Body of pancreas (tissue), 4 donors: ENCODE measurements at regions not wholly inside any gene's neighbourhood (a gene's known extent, or its start where the extent isn't known, plus 50 kb on each side); places are given as distances from the start of the nearest gene placed in this dataset.

Experiments
- ATAC-seq: fragments of 150-250 bp; one replicate; pipeline ENCODE4 v1.9.1; 2016
- DNase-seq, 4 donors: peaks; one replicate each; pipeline ENCODE4 v3.0.0-alpha.2; 2019
- H3K27ac ChIP-seq, 4 donors: fragments of 200-600 bp; sonication (generic); 1 replicate in 3 of 4; 2 replicates in 1 of 4; pipeline versions ENCODE4 v1.5.1 to v1.6.1; 2016 to 2019; ENCODE audit warnings: mild to moderate bottlenecking in 1 of 4, mixed read lengths in 1 of 4, moderate library complexity in 1 of 4
- H3K27me3 ChIP-seq, 2 donors: fragments of 200-600 bp; sonication (generic); one replicate each; pipeline ENCODE4 v1.6.0; 2016; ENCODE audit warnings: mild to moderate bottlenecking in 1 of 2
- H3K36me3 ChIP-seq, 2 donors: fragments of 200-600 bp; sonication (generic); replicated peaks in 1 of 2; 2 replicates each; pipeline ENCODE4 v1.5.1; 2016; ENCODE audit warnings: low read depth in 2 of 2; ENCODE audit not compliant: insufficient read depth in 1 of 2
- H3K4me1 ChIP-seq: fragments of 200-600 bp; sonication (generic); one replicate; pipeline ENCODE4 v1.6.0; 2016
- H3K4me3 ChIP-seq, 2 donors: fragments of 200-600 bp; sonication (generic); 1 replicate in 1 of 2; 2 replicates in 1 of 2; pipeline ENCODE4 v1.5.1; 2016 to 2019
- H3K9me3 ChIP-seq, 3 donors: fragments of 200-600 bp; sonication (generic); 1 replicate in 2 of 3; 2 replicates in 1 of 3; pipeline ENCODE4 v1.5.1; 2016
- CTCF ChIP-seq, 7 experiments: fragments of 450-650 bp in 4 of 7; fragments of 200-600 bp in 3 of 7; sonication (generic) in 3 of 7; IDR thresholded peaks; one replicate each; pipeline ENCODE4 v1.5.1; 2016 to 2019; ENCODE audit warnings: antibody characterized with exemption in 7 of 7
- POLR2A ChIP-seq, 3 donors: fragments of 450-650 bp; IDR thresholded peaks; one replicate each; pipeline ENCODE4 v1.6.1; 2016; ENCODE audit warnings: antibody characterized with exemption in 3 of 3, mild to moderate bottlenecking in 2 of 3
- WGBS, 2 donors: methylation state at CpG; one replicate each; pipeline ENCODE4 v1.1.5; 2017; 5-methylcytosine and 5-hydroxymethylcytosine counted together
- intact Hi-C: fragments of 100-400 bp; cut with DNase I; formaldehyde crosslinking; loops from one replicate; pipeline ENCODE4 v1.15.1; 2023

GRCh38 chr4:108355186-108355901 lies 186.6 kb upstream of the LEF1 start:
- peak in 1 of 4 donors; percentile 13 for DNase-seq
- Histone ChIP-seq H3K4me1 (no peaks in the 10 kb centered on the region), H3K36me3 (no peaks in the 10 kb centered on the region), H3K4me3 (no peak overlapping the region), H3K27ac (no peak overlapping the region), H3K27me3 (no peaks in the 10 kb centered on the region), H3K9me3 (no peaks in the 10 kb centered on the region)
- ATAC-seq, result peak; percentile 15
- TF ChIP-seq CTCF (IDR thresholded peaks at IDR 0.05) (no peak), POLR2A (IDR thresholded peaks at IDR 0.05) (no peak)
- WGBS, 2 donors, result 61 to 64% methylated on average over 4 of the region's 4 CpGs
- intact Hi-C loops, result no loop called here

GRCh38 chr4:108352664-108353308 lies 184.1 kb upstream of the LEF1 start:
- Histone ChIP-seq H3K4me1 (no peaks in the 10 kb centered on the region), H3K9me3 (no peaks in the 10 kb centered on the region), H3K27me3 (no peaks in the 10 kb centered on the region), H3K27ac (no peak overlapping the region), H3K36me3 (no peaks in the 10 kb centered on the region), H3K4me3 (no peak overlapping the region)
- DNase-seq (no peak), ATAC-seq (no peak)
- 34 to 38% methylated on average over 6 of the region's 6 CpGs for WGBS, 2 donors
- intact Hi-C loops, result no loop called here
- TF ChIP-seq POLR2A (IDR thresholded peaks at IDR 0.05), result no peak
- no peak for TF ChIP-seq CTCF (IDR thresholded peaks at IDR 0.05)

- intact Hi-C loops, result no loop called here
- WGBS, 2 donors, result 25 to 41% methylated on average over 1 of the region's 1 CpG
- Histone ChIP-seq H3K27me3 (no peaks in the 10 kb centered on the region), H3K36me3 (no peaks in the 10 kb centered on the region), H3K4me3 (no peak overlapping the region), H3K27ac (no peak overlapping the region), H3K4me1 (no peaks in the 10 kb centered on the region), H3K9me3 (no peaks in the 10 kb centered on the region)
- ATAC-seq (no peak), DNase-seq (no peak)
- TF ChIP-seq CTCF (IDR thresholded peaks at IDR 0.05), result no peak
- TF ChIP-seq POLR2A (IDR thresholded peaks at IDR 0.05), result no peak
These were observed 183.1 kb upstream of the LEF1 start for GRCh38 chr4:108351791-108352190.

GRCh38 chr4:108350332-108350731 lies 181.6 kb upstream of the LEF1 start:
- no peak for ATAC-seq
- Histone ChIP-seq H3K4me3 (no peak overlapping the region), H3K9me3 (no peaks in the 10 kb centered on the region), H3K36me3 (no peaks in the 10 kb centered on the region), H3K4me1 (no peaks in the 10 kb centered on the region), H3K27ac (no peak overlapping the region), H3K27me3 (no peaks in the 10 kb centered on the region)
- intact Hi-C loops, result no loop called here
- WGBS, 2 donors, result 59 to 79% methylated on average over 8 to 11 of the region's 14 CpGs
- TF ChIP-seq POLR2A (IDR thresholded peaks at IDR 0.05) (no peak), CTCF (IDR thresholded peaks at IDR 0.05) (no peak)
- DNase-seq, result no peak

GRCh38 chr4:108346818-108347210 lies 178.1 kb upstream of the LEF1 start:
- Histone ChIP-seq H3K36me3 (no peaks in the 10 kb centered on the region), H3K27me3 (no peaks in the 10 kb centered on the region), H3K27ac (no peak overlapping the region), H3K9me3 (no peaks in the 10 kb centered on the region), H3K4me1 (no peaks in the 10 kb centered on the region), H3K4me3 (no peak overlapping the region)
- ATAC-seq (no peak), DNase-seq (no peak)
- intact Hi-C loops, result no loop called here
- TF ChIP-seq POLR2A (IDR thresholded peaks at IDR 0.05) (no peak), CTCF (IDR thresholded peaks at IDR 0.05) (no peak)
- WGBS, 2 donors, result 96 to 97% methylated on average over 1 of the region's 1 CpG
